HFF-Myc (cell line): ENCODE measurements at regions not wholly inside any gene's neighbourhood (a gene's known extent, or its start where the extent isn't known, plus 50 kb on each side); places are given as distances from the start of the nearest gene placed in this dataset.

Experiments used
- DNase-seq: peaks from one replicate; pipeline ENCODE4 v3.0.0-alpha.2; 2011; ENCODE audit warnings: low read depth; ENCODE audit errors: extremely low read depth
- H3K4me3 ChIP-seq: replicated peaks from 2 replicates; pipeline ENCODE4 v1.5.1; 2011; ENCODE audit warnings: low read depth, mild to moderate bottlenecking, control low read depth, low read length
- TF ChIP-seq, protein P1 (sequence below): IDR thresholded peaks from 2 replicates; pipeline ENCODE4 v1.5.1; 2012; ENCODE audit warnings: mild to moderate bottlenecking, low read depth, low read length, control low read depth; ENCODE audit errors: missing control alignments

DNA sequence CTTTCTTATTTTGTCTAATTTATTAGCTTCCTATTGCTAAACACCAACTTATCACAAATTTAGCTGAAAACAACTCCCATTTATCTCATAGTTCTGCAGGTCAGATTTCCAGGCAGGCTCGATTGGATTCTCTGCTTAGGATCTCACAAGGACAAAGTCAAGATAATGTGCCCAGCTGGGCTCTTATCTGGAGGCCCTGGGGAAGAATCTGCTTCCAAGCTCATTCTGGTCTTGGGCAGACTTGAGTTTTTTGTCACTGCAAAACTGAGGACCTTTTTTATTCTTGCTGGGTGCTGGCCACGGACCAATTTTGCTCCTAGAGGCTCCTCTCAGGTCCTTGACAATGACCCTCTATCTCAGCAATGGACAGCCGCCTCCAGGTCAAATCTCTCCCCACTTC lies 215.5 kb downstream of the TRIB2 start:
- TF ChIP-seq, protein P1, sequence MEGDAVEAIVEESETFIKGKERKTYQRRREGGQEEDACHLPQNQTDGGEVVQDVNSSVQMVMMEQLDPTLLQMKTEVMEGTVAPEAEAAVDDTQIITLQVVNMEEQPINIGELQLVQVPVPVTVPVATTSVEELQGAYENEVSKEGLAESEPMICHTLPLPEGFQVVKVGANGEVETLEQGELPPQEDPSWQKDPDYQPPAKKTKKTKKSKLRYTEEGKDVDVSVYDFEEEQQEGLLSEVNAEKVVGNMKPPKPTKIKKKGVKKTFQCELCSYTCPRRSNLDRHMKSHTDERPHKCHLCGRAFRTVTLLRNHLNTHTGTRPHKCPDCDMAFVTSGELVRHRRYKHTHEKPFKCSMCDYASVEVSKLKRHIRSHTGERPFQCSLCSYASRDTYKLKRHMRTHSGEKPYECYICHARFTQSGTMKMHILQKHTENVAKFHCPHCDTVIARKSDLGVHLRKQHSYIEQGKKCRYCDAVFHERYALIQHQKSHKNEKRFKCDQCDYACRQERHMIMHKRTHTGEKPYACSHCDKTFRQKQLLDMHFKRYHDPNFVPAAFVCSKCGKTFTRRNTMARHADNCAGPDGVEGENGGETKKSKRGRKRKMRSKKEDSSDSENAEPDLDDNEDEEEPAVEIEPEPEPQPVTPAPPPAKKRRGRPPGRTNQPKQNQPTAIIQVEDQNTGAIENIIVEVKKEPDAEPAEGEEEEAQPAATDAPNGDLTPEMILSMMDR: no peak
- H3K4me3 ChIP-seq: no peak overlapping the region
- DNase-seq: no peak

DNA sequence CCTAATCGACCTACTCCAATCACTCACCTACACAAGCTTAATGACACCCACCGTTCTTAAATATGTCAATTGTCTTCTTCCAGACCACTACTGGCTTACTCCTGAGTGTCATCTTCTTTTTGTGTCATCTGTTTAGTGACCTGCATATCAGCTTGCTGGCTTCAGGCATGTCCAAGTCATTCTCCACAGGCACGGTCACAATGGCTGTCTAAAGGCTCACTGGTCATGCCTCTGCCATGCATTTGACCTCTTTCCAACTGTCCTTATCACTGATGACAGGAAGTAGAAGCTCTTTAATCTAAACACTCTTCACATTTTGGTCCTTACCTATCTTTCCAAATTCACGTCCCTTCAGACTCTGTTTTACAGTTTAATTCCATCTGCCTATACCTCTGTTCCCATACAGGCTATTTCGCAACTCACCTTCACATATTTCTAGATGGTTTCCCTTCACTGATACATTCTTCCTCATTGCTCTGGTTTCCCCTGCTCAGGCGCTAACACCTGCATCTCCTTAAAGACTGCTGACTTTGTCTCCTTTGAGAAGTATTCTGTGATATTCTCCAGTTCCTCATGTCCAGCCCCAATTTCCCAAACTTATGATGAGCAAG lies 217.5 kb downstream of the TRIB2 start:
- no peak overlapping the region for H3K4me3 ChIP-seq
- DNase-seq: no peak
- TF ChIP-seq, protein P1: no peak

DNA sequence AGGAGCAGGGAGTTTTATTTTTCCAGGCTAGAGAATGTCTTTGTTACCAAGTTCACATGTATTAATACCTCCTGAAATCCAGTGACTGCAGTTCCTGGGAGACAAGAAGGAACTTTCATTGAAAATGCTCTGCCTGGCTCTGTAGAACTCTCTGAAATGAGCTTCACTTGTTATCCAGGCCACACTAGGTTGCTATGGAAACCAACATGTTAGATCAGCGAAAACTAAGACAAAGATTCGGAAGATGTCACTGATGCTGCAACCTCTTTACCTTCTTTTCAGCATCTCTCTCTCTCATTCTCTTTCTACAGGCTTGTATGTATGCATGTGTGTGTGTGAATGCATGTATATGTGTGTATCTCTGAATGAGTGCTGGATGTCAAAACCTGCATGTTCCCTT lies 218.5 kb downstream of the TRIB2 start:
- DNase-seq: no peak
- TF ChIP-seq, protein P1: no peak
- no peak overlapping the region for H3K4me3 ChIP-seq

DNA sequence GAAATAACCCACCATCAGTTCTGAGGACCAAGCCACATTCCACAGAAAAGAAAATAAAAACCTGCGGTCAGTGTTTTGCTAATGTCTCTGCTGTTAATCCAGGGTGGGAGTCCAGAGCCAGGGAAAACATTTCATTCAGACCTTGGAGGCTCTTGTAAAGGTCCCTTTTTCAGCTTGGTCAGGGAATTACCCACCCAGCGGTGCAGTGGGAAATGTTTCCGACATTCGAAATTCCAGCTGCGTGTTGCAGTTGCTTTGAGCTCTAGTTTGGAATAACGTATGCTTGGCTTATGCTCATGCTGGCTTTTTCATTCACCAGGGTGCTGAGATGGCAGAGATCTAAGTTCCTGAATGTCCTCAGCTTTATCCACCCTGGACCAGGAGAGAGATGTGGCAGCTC lies 219.1 kb downstream of the TRIB2 start:
- no peak overlapping the region for H3K4me3 ChIP-seq
- TF ChIP-seq, protein P1: no peak
- DNase-seq: no peak

DNA sequence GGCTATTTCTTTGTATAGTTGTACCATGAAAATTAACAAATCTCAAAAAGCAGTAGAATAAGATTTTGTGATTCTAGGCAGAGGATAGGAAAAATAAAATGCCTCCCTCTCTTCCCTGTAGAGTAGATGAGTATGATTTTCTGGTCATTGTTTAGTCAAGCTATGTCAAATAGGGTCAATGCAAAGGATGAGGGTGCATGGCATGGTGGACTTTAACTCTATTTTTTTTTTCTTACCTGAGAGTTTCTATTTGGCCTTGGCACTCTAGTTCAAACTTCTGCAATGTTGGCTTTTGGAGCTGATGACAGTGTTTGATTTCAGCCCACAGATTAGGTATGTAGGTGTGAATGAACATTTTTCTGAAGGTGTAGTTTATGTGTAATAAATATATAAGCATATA lies 224.5 kb downstream of the TRIB2 start:
- DNase-seq: no peak
- H3K4me3 ChIP-seq: no peak overlapping the region
- TF ChIP-seq, protein P1: no peak

DNA sequence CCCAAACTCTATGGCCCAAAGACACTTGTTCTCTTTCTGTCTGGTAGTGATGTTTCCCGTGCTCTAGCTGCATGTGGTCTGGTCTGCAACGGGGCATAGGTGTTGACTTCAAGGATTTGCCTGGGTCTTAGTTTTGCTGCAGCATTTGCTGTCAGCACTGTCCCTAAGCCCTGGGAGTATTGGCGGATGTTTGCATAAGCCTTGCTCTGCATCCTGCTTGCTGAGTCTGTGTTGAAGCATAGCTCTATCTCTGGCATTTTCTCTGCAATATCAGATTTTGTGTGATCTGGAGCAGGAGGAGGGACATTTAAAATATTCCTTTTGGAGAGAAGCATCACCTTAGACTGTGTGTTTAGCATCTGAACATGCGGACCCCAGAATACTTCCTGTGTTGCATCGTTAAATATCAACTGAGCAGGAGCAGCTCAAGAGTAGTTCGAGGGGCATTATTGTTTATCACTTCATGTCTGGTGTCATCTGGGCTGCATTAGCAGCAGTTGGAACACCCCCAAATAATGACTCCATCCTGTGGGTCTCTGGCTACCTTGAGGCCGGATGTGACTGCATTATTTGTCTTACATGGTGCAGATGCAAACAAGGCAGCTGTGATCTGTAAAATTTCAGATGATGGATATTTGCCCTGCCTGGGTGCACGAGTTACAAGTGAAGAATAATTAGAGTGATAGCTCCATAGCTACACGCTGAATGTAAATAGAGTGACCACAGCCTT lies 231.7 kb downstream of the TRIB2 start:
- H3K4me3 ChIP-seq: no peak overlapping the region
- TF ChIP-seq, protein P1: no peak
- DNase-seq: peak; percentile 94
